ENCODE measurements at regions not wholly inside any gene's neighbourhood (a gene's known extent, or its start where the extent isn't known, plus 50 kb on each side); places are given as distances from the start of the nearest gene placed in this dataset.
A peak's percentile ranks its signal among the peaks of the same experiment; 100 is the strongest.
"Not testable (repeated sequence)": the region's sequence is repeated elsewhere in the genome, so short reads cannot be mapped to it uniquely, and the experiment has no call there.

DNA sequence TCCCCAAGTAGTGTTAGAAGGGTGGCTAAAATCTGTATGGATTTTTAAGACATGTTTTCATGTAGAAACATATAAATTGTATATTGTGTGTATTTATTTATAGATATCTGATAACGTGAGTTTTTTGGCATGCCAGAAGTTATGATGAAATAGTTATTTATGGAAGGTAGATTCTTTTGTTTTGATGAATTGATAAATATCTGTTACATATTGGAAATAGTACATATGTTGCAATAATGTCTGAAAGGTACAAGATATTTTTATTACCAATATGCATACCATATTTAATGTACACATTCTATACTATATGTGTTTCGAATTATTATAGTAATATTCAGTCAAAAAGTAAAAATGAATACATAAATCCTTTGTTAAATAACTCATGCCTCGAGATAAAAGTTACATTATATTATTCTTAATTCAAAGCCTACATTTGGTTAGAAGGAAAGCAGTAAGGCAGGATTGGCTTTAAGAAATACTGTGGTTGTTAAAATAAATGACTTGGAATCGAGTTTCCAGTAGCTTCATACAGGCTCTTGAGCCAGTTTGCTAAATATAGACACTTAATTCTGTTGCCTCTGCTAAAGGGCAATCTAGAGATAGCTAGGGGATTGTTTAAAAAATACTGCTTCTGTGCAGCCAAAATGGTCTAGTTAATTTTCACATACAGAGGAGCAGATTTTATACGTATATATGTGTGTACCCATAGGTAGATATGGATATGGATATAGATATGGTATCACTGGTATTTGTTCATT, 1175.1 kb upstream of the B3GALT2 start:
- no peak for DNase-seq

DNA sequence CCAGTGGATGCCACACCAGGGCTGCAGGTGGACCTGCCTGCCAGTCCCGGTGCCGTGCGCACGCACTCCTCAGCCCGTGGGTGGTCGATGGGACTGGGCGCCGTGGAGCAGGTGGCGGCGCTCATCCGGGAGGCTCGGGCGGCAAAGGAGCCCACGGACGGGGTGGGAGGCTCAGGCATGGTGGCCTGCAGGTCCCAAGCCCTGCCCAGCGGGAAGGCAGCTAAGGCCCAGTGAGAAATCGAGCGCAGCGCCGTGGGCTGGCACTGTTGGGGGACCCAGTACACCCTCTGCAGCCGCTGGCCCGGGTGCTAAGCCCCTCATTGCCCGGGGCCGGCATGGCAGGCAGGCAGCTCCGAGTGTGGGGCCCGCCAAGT, 1171.8 kb upstream of the B3GALT2 start:
- no peak for DNase-seq

DNA sequence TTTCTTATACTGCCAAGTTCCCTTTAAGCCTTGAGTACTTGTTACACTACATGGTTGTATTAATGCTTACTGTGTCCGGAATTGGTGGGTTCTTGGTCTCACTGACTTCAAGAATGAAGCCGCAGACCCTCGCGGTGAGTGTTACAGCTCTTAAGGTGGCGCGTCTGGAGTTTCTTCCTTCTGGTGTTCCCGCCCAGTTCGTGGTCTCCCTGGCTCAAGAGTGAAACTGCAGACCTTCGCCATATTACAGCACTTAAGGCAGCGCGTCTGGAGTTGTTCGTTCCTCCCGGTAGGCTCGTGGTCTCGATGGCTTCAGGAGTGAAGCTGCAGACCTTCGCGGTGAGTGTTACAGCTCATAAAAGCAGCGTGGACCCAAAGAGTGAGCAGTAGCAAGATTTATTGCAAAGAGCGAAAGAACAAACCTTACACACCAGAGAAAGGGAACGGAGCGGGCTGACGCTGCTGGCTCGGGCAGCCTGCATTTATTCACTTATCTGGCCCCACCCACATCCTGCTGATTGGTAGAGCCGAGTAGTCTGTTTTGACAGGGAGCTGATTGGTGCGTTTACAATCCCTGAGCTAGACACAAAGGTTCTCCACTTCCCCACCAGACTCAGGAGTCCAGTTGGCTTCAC, 1171.3 kb upstream of the B3GALT2 start:
- DNase-seq = not testable (repeated sequence)

DNA sequence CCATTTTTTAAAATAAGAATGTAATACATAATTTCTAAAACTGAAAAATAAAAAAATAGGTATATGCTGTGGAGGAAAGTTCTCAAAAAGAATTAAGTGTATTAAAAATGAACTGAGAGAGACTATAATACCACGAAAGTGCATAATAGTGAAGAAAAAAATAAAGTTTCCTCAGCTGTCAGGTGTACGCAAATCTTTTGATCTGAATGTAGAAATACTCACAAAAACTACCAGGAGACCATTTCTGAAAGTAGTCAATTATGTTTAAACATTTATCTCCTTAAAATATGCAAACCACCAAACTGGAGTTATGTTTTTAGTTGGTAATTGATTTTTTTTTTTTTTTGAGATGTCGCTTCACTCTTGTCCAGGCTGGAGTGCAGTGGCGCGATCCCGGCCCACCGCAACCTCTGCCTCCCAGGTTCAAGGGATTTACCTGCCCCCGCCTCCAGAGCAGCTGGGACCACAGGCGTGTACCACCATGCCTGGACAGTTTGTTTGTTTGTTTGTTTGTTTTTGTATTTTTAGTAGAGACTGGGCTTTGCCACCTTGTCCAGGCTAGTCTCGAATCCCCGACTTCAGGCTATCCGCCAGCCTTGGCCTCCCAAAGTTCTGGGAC, 1169.2 kb upstream of the B3GALT2 start:
- DNase-seq = no peak

DNA sequence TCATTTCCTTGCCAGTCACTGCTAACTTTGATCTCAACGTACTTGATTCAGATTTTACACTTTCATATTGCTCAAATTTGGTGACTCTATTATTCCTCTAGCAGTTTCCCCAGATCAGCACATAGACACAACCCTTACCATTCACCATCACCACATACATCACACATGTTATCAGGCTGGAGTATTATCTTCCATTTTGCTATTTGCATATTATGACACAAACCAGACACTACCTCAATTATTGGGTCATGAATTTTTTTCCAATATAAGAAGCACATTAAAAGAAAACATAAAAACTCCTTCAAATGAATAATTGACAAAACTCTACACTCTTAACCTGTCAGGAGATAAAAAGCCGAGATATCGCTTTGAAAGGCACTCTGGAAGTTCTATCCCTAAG, 1166.7 kb upstream of the B3GALT2 start:
- no peak for DNase-seq

DNA sequence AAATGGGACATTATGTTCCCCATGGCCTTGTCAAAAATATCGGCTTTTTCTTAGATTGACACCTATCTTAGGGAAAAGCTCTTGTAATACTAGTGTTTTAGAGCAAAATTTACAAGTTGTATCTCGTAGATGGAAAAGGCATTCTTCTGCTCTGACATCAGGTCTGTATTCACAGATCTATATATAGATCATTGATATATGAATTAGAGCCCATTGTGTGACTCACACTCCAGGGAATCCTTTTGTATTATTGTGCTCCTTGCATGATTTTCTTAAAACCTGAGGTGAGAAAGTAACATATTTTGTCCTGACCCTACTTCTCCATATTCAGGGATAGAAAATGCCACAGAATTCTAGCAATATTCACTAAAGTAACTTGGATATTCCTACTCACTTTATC, 1160.8 kb upstream of the B3GALT2 start:
- no peak for DNase-seq

DNA sequence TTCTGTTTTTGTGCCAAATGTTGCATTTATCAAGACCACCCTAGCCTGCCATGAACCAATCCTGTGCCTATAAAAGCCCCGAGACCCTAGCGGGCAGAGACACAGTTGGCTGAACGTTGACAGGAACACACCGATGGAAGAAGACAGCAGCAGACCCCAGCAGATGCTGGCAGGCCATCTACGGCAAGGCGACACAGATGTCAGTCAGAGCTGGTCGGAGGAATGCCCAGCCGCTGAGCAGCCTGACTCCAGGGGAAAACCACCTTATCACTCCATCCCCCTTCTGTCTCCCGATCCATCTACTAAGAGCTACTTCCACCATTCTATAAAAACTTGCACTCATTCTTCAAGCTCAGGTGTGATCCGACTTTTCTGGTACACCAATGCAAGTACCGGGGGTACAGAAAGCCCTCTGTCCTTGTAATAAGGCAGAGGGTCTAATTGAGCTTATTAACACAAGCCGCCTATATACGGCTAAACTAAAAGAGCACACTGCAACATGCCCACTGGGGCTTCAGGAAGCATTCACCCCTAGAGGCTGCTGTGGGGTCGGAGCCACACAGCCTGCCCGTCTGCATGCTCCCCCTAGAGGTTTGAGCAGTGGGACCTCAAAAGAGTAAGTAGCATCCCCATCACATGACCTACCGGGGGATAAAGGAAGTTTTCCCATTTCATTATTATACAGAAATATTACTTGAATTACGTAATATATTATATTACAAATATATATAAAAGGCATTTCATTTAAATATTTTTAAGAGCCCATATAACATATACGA, 1156.3 kb upstream of the B3GALT2 start:
- DNase-seq = no peak

DNA sequence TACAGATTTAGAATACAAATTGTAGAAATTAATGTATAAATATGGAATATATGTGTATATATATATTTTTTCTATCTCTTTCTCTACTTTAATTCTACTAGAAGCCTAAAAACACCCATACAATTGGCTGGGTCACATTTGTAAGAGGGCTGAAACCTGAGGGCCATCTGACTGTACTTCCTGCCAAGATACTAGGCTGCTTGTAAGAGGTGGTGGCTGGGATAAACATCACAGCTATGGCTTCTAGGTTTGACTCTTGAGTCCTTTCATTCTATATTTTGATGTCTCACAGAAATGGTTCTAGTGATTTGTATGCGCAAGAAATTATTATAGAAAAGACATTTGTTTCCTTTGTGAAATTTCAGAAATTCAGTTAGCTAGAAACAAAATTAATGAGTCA, 1155.2 kb upstream of the B3GALT2 start:
- DNase-seq = peak; percentile 33 to 69

DNA sequence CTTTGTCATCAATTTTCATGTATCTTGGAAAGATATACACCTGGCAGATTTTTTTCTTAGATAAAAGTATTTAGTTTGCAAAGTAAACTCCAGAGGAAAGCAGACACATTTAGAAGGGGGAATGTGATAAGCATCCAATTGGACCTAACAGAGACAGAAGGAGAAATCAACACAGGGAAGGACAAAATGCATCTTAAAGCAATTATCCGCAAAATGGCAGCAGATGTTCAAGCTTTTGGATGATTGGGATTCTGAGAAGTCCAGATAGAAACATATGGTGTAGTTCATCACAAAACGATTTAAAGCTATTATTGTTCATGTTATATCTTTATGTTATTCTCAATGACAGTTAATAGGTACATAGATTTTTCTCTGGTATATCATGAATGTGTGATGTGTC, 1153.1 kb upstream of the B3GALT2 start:
- peak; percentile 83 to 93 for DNase-seq

DNA sequence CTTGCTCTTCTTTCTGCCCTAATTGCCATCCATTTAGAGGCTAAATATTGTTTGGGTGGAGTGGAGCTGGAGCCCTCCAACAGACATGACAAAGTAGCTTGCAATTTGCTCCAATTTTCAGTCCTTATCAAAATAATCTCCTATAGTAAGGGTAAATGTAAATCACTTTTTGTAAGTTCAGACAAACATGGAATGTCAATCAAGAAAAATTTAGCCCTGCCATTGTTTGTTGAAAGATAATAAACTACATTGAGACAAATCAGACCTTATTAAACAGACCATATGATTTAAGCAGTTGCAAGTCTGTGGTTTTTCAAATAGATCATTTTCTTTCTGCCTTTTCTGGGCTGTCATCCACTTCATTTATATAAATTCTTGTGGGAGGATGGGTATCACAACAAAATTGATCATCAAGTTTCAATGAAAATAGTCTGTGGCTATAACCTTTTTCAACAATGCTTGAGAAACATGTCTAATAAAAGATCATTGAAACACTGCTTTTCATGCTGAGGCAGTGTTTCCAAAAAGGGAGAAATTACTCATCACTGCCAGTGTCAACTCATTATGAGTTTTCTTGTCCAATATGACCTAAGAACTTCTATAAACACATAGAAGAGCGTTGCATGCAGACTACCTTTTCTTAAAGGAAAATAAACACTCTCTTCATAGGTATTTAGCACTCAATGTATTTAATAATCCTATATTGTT, 1152.0 kb upstream of the B3GALT2 start:
- DNase-seq = peak in 1 of 2 experiments; percentile 6

DNA sequence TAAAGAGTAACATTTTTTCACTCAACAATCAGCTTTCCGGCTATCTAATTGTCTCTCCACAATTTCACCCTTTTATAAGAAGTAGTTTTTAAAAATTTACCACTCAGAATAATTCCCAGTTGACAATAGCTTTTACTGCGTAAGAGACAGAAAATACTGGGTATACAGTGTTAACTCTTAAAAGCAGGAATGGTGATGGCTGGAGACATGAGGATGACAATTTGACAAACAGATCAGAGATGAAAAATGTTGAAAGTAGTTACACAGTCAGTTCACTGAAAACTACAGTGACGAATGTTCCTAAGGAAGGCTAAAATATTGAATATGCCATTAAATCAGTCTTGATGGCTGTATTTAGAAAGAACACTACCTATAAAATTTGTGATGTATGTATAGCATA, 1146.8 kb upstream of the B3GALT2 start:
- DNase-seq = no peak

DNA sequence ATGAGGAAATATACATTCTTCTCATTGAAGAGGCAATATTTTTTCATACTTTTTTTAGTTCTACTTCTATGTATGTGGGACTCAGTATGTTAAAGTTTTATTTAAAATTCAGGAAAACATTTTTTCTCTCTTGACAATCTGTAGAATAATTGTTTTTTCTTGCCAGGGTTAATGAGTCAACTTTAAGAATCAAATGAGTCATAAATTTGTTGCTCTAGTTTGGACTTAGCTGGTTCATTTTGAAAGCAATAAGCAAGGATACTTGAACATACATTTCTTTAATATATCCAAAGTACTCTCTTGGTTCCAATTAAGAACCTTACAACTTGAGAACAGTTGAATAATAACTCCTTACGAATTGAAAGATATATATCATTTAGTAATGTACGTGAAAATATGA, 1145.3 kb upstream of the B3GALT2 start:
- DNase-seq = no peak

DNA sequence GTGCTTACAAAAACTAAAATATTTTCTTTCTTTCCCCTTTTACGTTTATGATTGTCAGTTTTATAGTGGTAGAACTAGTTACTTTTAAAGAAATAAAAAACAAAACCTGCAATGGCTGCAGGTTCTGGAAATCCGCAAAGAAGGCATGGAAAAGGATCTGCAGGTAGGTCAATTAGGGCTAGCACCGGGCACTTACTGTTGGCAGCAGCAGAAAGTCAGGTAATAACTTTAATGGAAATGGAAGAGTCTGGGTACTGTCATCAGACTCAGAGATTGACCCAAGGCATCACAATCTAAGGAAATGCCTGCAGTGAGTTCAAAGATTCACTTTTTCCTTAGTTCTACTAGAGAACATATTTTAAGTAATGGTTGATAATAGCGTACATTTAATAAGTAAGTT, 1136.3 kb upstream of the B3GALT2 start:
- no peak for DNase-seq

DNA sequence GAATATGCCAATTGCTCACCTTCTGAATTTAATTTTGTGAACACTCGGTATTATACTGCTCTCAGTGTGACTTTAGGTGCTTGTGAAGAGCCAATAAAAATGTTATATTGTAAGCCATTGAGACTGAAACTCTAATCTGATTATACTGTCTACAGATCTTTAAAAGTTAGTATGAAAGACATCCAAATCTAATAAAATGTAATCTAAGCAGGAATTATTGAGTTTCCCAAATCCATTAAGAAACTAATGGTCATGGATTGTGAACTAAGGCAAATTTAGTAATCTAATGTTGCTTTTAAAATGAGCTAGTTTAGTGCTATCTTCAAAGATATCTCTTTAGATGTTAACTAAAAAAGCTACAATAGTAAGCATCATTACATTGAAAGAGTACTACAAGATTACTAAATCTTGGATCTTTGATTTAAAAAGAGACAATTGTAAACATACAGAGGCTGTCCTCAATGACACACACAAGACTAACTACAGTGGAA, 1132.4 kb upstream of the B3GALT2 start:
- no peak for DNase-seq

DNA sequence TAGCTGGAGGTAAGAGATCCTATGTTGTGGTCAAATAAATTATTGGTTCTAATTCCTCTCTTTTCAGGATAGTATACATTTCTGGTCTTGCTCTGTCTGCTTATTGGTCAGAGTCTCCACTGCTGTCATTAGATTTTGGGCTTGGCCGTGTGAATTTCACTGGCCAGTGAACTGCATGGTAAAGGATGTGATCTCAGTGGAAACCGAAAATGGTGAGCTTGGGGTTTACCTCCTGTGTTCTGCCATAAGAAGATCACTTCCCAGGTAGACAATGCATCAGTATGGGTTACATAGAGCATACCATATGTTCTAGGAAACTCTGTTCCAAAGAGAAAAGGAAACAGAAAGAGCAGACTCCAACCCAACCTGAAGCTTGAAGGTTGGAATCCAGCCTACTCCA, 1123.3 kb upstream of the B3GALT2 start:
- no peak for DNase-seq

DNA sequence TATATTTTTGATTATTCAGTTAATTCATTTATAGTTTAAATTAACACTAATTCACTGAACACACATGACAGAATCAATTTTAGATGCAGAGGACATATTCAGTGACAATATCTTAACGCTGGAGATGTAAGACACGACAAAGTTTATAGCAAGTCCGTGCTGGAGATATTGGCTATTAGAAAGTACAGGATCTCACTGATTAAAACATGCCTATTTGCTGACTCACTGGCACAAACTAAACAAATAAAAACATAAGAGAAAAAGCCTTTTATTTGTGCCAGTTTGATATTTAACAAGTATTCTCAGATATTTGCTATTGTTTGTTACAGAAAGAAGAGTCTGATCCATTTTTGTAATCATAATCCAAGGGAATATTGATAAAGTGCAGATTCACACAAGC, 1122.9 kb upstream of the B3GALT2 start:
- no peak for DNase-seq

DNA sequence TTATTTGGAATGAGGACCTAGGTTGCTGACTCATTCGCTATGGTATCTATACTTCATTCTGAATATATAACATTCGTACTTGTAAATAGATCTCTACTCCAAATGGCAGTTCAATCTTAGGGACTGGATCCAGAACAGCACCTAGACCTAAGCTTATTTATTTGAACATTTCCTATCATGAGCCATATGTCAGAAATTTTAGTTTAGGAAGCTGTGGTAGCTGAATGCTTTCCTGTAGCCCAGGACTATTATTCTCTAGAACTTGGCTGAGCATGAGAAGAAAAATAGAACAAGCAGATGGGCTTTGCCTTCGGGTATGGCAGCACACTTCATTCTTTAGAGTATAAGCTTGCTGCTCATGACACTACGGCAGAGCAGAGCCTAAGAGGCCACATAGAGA, 1114.4 kb upstream of the B3GALT2 start:
- DNase-seq = no peak

DNA sequence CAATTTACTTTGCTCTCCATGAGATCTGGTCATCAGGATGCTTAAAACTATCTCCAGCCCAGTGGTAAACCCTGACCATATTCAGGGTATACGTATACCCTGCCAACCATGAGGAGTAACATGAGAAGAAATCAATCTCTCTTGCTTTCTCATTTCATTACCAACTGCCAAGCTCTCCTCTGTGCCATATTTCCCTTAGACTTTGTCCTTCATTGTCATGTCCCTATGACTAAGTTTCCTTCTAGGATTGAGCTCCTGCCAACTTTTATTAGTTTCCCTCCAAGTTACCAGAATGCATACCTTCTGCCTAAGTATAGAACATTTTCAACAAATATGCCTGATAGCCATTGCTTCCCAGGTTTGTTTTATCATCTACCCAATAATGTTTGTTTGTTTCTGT, 1113.9 kb upstream of the B3GALT2 start:
- DNase-seq = no peak

DNA sequence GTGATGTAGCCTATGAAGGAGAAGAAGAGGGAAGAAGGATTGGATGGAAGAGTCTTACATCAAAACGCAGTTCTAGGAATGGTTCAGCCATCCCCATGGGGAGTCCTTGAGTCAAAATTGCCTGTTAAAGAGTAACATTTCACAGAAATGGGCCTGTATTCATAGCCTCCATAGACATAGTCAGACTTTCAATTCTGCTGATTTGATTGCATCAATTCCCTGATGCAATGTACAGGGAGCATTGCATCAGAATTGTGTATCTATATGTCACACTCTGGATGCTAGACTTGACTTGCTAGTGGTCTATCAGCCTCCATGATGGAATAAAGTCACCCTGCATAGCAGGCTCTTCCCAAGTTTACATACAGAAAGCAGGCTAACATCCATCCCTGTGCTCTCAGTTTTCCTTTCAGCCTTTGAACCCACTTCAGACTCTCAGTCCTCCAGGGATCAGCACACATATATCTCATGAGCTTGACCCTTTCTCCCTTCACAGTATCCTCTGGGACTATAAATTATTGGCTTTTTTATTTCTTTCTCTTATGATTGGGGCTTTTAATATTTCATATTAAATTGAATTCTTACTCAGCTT, 1111.7 kb upstream of the B3GALT2 start:
- DNase-seq = no peak

DNA sequence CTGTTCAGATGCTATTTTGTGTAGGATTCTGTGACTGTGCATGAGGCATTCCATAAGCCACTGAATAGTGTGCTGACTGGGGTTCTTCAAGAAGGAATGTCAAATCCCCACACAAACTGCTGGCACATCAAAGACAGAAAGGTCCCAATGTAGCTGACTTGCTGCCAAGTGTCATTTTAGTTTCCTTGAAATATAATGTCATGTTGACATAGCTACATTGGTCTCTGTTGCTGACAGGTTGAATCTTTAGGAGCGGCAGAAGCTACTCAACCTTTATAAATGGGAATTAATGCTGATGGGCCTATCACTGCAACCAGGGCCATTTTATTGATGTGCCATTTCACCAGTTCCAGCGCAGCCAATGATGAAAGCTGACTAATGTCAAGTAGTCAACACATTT, 1110.7 kb upstream of the B3GALT2 start:
- DNase-seq = no peak

DNA sequence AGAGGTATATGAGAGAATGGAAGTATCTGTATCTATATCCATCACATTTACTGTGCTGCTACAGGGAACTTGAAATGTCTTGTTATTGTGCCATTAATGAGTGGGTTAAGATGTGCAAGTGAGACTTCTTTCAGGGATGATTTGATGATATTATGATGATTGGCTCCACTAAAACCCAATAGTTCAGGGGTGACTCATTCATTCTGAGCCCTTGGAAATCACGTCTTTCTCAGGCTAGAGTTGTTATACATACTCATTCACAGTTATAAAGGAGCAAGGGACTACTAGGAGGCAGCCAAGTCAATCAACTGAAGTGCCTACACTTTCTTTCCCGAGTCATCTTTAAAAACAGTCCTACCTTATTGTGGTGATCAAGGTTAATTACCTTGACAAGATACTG, 1109.8 kb upstream of the B3GALT2 start:
- no peak for DNase-seq

DNA sequence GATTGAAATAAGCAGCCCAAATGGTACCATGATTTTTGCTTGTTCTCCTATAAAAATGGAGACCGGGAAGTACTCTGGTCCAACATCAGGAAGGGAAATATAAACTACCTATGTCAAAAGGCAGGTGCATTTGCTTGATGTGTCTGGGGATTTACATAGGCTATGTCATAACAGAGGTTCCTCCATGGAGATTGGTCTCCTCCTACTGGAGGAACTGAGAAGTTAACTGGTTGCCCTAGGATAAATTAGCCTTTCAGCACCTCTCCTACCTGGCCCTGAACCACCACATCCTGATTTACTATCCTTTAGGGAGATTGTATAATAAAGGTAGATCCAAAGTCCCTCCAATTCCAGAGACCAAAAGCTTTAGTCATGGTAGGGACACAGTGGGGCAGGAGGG, 1109.3 kb upstream of the B3GALT2 start:
- peak; percentile 15 to 67 for DNase-seq
